Central memory CD4-positive, alpha-beta T cell (primary cell): ENCODE measurements at regions not wholly inside any gene's neighbourhood (a gene's known extent, or its start where the extent isn't known, plus 50 kb on each side); places are given as distances from the start of the nearest gene placed in this dataset.
A peak's percentile ranks its signal among the peaks of the same experiment; 100 is the strongest.

Experiments
- DNase-seq: peaks from one replicate; pipeline ENCODE4 v3.0.0; 2022

GRCh38 chr3:111244760-111245159 is 173.1 kb downstream of the NECTIN3 start:
- no peak for DNase-seq

- no peak for DNase-seq
Measured at GRCh38 chr3:111246967-111247760, 175.5 kb downstream of the NECTIN3 start.

GRCh38 chr3:111248406-111248805 is 176.8 kb downstream of the NECTIN3 start:
- no peak for DNase-seq

- no peak for DNase-seq
Measured at GRCh38 chr3:111249421-111249820, 177.8 kb downstream of the NECTIN3 start.

- no peak for DNase-seq
Measured at GRCh38 chr3:111252779-111253178, 181.2 kb downstream of the NECTIN3 start.

GRCh38 chr3:111253733-111254132 is 182.1 kb downstream of the NECTIN3 start:
- no peak for DNase-seq

GRCh38 chr3:111260878-111261277 is 189.3 kb downstream of the NECTIN3 start:
- DNase-seq = peak; percentile 19

- no peak for DNase-seq
Measured at GRCh38 chr3:111269777-111270176, 198.2 kb downstream of the NECTIN3 start.

GRCh38 chr3:111277226-111277625 is 205.6 kb downstream of the NECTIN3 start:
- no peak for DNase-seq

GRCh38 chr3:111278959-111279358 is 207.3 kb downstream of the NECTIN3 start:
- DNase-seq = no peak

- no peak for DNase-seq
Measured at GRCh38 chr3:111282024-111282423, 210.4 kb downstream of the NECTIN3 start.

GRCh38 chr3:111283165-111283564 is 211.5 kb downstream of the NECTIN3 start:
- DNase-seq = no peak

- no peak for DNase-seq
Measured at GRCh38 chr3:111284503-111285183, 213.0 kb downstream of the NECTIN3 start.

GRCh38 chr3:111285184-111285538 is 213.5 kb downstream of the NECTIN3 start:
- no peak for DNase-seq

GRCh38 chr3:111285694-111286093 is 214.1 kb downstream of the NECTIN3 start:
- no peak for DNase-seq

- no peak for DNase-seq
Measured at GRCh38 chr3:111286746-111287145, 215.1 kb downstream of the NECTIN3 start.

- DNase-seq = no peak
Measured at GRCh38 chr3:111292117-111292516, 220.5 kb downstream of the NECTIN3 start.

GRCh38 chr3:111299192-111299615 is 227.6 kb downstream of the NECTIN3 start:
- DNase-seq = no peak

- no peak for DNase-seq
Measured at GRCh38 chr3:111301238-111301798, 229.7 kb downstream of the NECTIN3 start.

- no peak for DNase-seq
Measured at GRCh38 chr3:111302063-111302462, 230.4 kb downstream of the NECTIN3 start.

GRCh38 chr3:111303760-111304159 is 232.1 kb downstream of the NECTIN3 start:
- DNase-seq = no peak

GRCh38 chr3:111307676-111308075 is 234.3 kb upstream of the CD96 start:
- DNase-seq = no peak

GRCh38 chr3:111311126-111311525 is 230.9 kb upstream of the CD96 start:
- DNase-seq = no peak

- no peak for DNase-seq
Measured at GRCh38 chr3:111311709-111312235, 230.2 kb upstream of the CD96 start.
